ENCODE measurements at regions not wholly inside any gene's neighbourhood (a gene's known extent, or its start where the extent isn't known, plus 50 kb on each side); places are given as distances from the start of the nearest gene placed in this dataset.
"Not testable (repeated sequence)": the region's sequence is repeated elsewhere in the genome, so short reads cannot be mapped to it uniquely, and the experiment has no call there.

DNA sequence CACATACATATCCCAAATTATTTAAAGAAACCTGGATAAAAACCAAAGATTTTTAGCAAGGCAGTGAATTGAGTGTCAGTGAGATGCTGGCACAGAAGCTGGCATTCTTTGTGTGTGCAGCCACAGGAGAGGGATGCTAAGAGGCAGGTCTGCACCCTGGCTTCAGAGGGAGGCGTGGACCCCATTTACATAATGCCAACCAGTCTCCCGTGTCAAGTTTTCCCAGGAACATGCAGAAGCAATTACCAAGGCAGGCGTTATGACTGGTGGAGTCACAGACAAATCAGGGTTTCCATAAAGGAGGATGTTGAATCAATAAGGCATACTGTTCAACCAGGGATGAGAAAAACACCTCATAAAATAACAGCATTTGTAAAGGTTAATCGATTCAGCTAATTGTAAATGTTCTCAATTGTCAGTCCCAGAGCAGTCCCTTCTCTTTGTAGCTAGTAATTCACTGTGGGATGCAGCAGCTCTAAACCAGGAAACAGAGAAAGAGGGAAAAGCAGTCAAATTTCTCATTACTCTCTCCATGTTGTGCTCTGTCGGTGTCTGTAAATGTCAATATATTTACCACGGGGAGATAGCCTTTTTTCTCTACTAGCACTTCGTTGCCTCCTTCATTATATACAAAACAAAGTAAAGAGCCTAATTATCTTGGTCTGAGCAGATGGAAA lies 452.4 kb upstream of the GRAMD2B start:
- Histone ChIP-seq H3K36me3 (ENCODE audit: control insufficient read depth, low read depth, low read length) (no peaks in the 10 kb centered on the region), H3K4me3 (ENCODE audit: low read length) (no peak overlapping the region), H3K9ac (ENCODE audit: low read length) (no peak overlapping the region), H3K27ac (ENCODE audit: low read length) (no peak overlapping the region), H3K4me1 (ENCODE audit: control insufficient read depth, low read depth, low read length) (peaks cover 5% of the 10 kb centered on the region), H3K27me3 (ENCODE audit: control insufficient read depth, insufficient read depth, low read length) (no peaks in the 10 kb centered on the region), H3K9me3 (ENCODE audit: control insufficient read depth, low read depth, low read length) (no peaks in the 10 kb centered on the region)

DNA sequence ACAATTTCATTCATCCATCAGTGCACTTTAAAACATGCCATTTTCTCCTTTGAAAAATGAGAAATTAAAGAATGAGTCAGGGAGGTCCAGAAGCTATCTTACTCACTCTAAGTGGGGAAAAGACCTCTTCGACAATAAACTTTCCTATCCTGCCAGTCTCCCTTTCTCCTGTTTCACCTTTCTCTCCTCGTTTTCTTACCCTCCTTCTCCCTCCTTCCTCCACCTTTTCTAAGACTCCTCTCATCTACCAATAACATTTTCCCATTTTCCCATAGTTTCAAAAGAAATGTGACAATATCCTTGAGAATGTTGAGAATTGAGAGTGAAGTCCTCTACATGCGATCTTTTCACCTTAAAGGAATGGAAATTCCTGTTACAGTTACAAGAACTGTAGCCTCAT lies 450.5 kb upstream of the GRAMD2B start:
- peaks cover 5% of the 10 kb centered on the region for H3K4me1 ChIP-seq (ENCODE audit: control insufficient read depth, low read depth, low read length)
- no peaks in the 10 kb centered on the region for H3K27me3 ChIP-seq (ENCODE audit: control insufficient read depth, insufficient read depth, low read length)
- no peaks in the 10 kb centered on the region for H3K9me3 ChIP-seq (ENCODE audit: control insufficient read depth, low read depth, low read length)
- H3K36me3 ChIP-seq (ENCODE audit: control insufficient read depth, low read depth, low read length) = no peaks in the 10 kb centered on the region
- no peak overlapping the region for H3K4me3 ChIP-seq (ENCODE audit: low read length)
- no peak overlapping the region for H3K9ac ChIP-seq (ENCODE audit: low read length)
- no peak overlapping the region for H3K27ac ChIP-seq (ENCODE audit: low read length)

DNA sequence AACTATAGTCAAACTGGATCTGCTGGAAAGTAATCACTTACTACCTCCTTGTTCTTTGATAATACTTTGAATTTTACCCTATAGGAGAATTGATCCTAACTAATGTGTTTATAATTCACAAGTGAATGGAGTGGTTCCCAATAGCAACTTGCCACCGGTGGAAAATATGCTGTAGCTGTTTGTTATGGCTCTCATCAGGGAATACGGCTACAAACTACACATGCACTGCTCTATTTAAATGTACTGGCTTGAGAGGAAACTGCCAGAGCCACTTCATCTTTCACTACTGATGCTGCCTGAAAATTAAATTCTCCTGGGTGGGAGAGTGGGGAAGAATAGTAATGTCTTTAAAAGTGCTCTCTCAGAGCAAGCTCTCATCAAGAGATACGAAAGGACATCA lies 448.5 kb upstream of the GRAMD2B start:
- Histone ChIP-seq H3K9me3 (ENCODE audit: control insufficient read depth, low read depth, low read length) (no peaks in the 10 kb centered on the region), H3K27ac (ENCODE audit: low read length) (no peak overlapping the region), H3K36me3 (ENCODE audit: control insufficient read depth, low read depth, low read length) (no peaks in the 10 kb centered on the region), H3K4me3 (ENCODE audit: low read length) (no peak overlapping the region), H3K9ac (ENCODE audit: low read length) (no peak overlapping the region), H3K27me3 (ENCODE audit: control insufficient read depth, insufficient read depth, low read length) (no peaks in the 10 kb centered on the region), H3K4me1 (ENCODE audit: control insufficient read depth, low read depth, low read length) (peaks cover 5% of the 10 kb centered on the region)

DNA sequence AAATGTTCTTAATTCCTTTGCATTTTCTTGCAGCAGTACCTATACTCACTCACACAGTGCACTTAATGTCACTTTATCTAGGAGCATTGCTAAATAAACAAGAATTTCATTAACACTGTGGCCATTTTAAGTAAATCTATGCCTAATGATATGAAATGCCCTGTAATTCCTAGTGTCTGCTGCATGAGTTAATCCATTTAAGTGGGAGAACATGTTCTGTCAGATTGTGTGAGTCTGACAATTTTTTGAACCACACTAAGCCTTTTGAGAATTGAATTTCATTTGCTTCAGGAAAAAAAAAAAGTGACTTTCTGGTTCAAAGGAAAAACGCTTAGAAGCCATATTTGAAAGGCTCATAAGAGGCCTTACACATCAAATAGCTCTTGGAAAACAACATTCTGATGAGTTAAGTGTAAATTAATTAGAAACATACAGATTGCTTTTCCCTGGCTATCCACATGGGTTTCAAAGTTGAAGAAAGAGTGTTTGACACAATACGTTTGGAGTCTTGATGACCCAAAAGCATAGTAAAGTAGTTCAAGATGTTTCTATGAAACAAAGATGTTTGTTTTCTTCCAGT lies 446.7 kb upstream of the GRAMD2B start:
- H3K4me1 ChIP-seq (ENCODE audit: control insufficient read depth, low read depth, low read length) = peaks cover 5% of the 10 kb centered on the region
- H3K9me3 ChIP-seq (ENCODE audit: control insufficient read depth, low read depth, low read length) = no peaks in the 10 kb centered on the region
- H3K4me3 ChIP-seq (ENCODE audit: low read length) = no peak overlapping the region
- no peak overlapping the region for H3K9ac ChIP-seq (ENCODE audit: low read length)
- H3K36me3 ChIP-seq (ENCODE audit: control insufficient read depth, low read depth, low read length) = no peaks in the 10 kb centered on the region
- no peaks in the 10 kb centered on the region for H3K27me3 ChIP-seq (ENCODE audit: control insufficient read depth, insufficient read depth, low read length)
- no peak overlapping the region for H3K27ac ChIP-seq (ENCODE audit: low read length)

DNA sequence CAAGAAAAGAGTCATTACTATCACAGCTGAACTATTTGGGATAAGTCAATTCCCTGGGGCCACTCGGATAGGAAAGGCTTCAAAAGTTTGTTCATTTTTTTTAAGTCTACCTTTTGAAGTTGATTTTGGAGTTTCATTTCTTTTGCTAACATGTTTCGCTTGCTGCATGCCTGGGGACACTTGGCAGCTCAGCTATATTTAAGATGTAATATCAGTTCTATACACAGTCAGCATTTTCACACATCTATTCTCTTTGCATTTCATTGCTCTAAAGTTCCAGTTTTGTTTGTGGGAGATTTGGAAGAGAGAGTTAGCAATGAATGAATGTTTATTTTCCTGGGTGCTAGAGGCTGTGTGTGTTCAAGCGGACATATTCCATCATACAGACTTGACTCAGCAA lies 445.2 kb upstream of the GRAMD2B start:
- Histone ChIP-seq H3K4me3 (ENCODE audit: low read length) (no peak overlapping the region), H3K27ac (ENCODE audit: low read length) (no peak overlapping the region), H3K27me3 (ENCODE audit: control insufficient read depth, insufficient read depth, low read length) (no peaks in the 10 kb centered on the region), H3K36me3 (ENCODE audit: control insufficient read depth, low read depth, low read length) (no peaks in the 10 kb centered on the region), H3K9ac (ENCODE audit: low read length) (no peak overlapping the region), H3K4me1 (ENCODE audit: control insufficient read depth, low read depth, low read length) (no peaks in the 10 kb centered on the region), H3K9me3 (ENCODE audit: control insufficient read depth, low read depth, low read length) (no peaks in the 10 kb centered on the region)

DNA sequence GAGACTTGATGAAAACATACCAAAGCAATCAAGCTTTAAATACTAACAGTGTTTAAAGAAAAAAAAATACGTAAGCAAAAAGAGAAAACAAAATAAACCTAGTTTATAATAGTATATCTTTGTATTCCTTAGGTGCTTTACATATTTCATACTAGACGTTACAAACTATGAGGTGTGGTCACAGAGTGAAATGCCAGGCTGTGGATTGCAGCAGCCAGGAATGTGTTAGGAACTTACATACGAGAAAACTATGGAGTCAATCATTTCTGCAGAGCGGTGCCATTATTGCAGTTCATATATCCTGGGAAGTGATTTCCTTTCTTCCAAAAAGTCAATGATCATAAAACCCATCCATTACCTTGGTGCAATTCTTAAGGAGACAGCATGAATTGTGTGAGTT lies 443.6 kb upstream of the GRAMD2B start:
- H3K4me1 ChIP-seq (ENCODE audit: control insufficient read depth, low read depth, low read length) = no peaks in the 10 kb centered on the region
- H3K9me3 ChIP-seq (ENCODE audit: control insufficient read depth, low read depth, low read length) = no peaks in the 10 kb centered on the region
- no peak overlapping the region for H3K4me3 ChIP-seq (ENCODE audit: low read length)
- no peak overlapping the region for H3K27ac ChIP-seq (ENCODE audit: low read length)
- no peaks in the 10 kb centered on the region for H3K27me3 ChIP-seq (ENCODE audit: control insufficient read depth, insufficient read depth, low read length)
- H3K36me3 ChIP-seq (ENCODE audit: control insufficient read depth, low read depth, low read length) = no peaks in the 10 kb centered on the region
- no peak overlapping the region for H3K9ac ChIP-seq (ENCODE audit: low read length)

DNA sequence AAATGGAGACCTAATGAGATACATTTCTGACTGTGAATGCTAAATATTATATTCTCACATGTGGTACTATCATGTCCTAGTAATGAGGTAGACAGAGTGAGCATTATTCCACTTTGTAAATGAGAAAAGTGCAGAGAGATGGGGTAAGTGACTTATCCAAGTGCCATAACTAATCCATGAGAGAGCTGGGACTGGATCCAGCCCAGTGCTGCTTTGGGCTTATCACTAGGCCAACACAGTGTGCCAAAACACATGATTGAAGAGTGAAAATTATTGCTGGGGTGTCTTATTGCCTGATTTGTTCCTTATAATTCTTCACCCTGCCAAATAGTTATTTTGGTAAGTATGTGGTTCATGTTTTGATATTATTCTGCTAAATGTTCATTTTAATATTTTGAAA lies 442.2 kb upstream of the GRAMD2B start:
- no peaks in the 10 kb centered on the region for H3K36me3 ChIP-seq (ENCODE audit: control insufficient read depth, low read depth, low read length)
- H3K27ac ChIP-seq (ENCODE audit: low read length) = no peak overlapping the region
- H3K4me1 ChIP-seq (ENCODE audit: control insufficient read depth, low read depth, low read length) = no peaks in the 10 kb centered on the region

DNA sequence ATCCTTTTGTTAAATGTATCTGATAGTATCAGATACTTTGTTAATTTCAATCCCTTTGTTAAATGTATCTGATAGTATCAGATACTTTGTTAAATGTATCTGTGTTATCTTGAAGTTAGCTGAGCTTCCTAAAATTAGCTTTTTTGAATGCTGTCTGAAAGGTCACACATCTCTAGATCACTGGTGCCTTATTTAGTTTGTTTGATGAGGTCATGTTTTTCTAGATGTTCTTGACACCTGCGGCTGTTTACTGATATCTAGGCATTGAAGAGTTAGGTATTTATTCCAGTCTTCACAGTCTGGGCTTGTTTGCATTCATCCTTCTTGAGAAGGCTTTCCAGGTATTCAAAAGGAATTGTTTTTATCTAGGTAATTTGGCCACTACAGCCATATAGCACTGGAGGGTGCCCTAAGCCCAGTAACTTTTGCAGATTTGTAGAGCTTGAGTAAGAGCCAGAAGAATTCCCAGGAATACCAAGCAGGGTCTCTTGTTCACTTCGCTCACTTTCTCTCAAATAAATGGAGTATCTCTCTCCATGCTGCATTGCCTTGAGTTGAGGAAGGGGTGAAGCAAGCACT lies 435.4 kb upstream of the GRAMD2B start:
- Histone ChIP-seq H3K4me3 (ENCODE audit: low read length) (no peak overlapping the region), H3K9ac (ENCODE audit: low read length) (no peak overlapping the region), H3K27me3 (ENCODE audit: control insufficient read depth, insufficient read depth, low read length) (no peaks in the 10 kb centered on the region), H3K9me3 (ENCODE audit: control insufficient read depth, low read depth, low read length) (no peaks in the 10 kb centered on the region), H3K4me1 (ENCODE audit: control insufficient read depth, low read depth, low read length) (no peaks in the 10 kb centered on the region), H3K27ac (ENCODE audit: low read length) (no peak overlapping the region), H3K36me3 (ENCODE audit: control insufficient read depth, low read depth, low read length) (no peaks in the 10 kb centered on the region)

More for the DNA sequence above, 442.2 kb upstream of the GRAMD2B start:
- Histone ChIP-seq H3K27me3 (ENCODE audit: control insufficient read depth, insufficient read depth, low read length) (no peaks in the 10 kb centered on the region), H3K9me3 (ENCODE audit: control insufficient read depth, low read depth, low read length) (no peaks in the 10 kb centered on the region), H3K4me3 (ENCODE audit: low read length) (no peak overlapping the region), H3K9ac (ENCODE audit: low read length) (no peak overlapping the region)

DNA sequence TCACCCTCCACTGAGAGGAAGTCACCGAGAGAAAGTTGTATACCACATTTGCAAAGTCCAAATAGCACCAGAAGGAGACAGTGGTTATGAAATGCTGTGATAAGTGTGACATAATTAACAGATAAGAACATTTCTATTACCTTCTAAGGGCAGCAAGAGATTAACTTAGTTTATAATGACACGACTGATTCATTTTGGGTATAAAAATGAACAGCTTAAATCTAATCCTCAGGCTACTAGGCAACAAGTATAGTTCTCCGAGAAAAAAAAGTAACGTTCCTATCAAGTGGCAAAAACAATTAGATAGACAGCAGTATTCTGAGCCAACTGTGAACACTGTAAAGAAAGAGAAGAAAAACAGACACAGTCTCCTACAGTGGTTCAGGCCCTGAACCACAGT lies 431.2 kb upstream of the GRAMD2B start:
- no peaks in the 10 kb centered on the region for H3K9me3 ChIP-seq (ENCODE audit: control insufficient read depth, low read depth, low read length)
- H3K36me3 ChIP-seq (ENCODE audit: control insufficient read depth, low read depth, low read length) = no peaks in the 10 kb centered on the region
- H3K4me3 ChIP-seq (ENCODE audit: low read length) = no peak overlapping the region
- H3K27ac ChIP-seq (ENCODE audit: low read length) = no peak overlapping the region
- H3K4me1 ChIP-seq (ENCODE audit: control insufficient read depth, low read depth, low read length) = no peaks in the 10 kb centered on the region
- H3K27me3 ChIP-seq (ENCODE audit: control insufficient read depth, insufficient read depth, low read length) = no peaks in the 10 kb centered on the region
- no peak overlapping the region for H3K9ac ChIP-seq (ENCODE audit: low read length)

DNA sequence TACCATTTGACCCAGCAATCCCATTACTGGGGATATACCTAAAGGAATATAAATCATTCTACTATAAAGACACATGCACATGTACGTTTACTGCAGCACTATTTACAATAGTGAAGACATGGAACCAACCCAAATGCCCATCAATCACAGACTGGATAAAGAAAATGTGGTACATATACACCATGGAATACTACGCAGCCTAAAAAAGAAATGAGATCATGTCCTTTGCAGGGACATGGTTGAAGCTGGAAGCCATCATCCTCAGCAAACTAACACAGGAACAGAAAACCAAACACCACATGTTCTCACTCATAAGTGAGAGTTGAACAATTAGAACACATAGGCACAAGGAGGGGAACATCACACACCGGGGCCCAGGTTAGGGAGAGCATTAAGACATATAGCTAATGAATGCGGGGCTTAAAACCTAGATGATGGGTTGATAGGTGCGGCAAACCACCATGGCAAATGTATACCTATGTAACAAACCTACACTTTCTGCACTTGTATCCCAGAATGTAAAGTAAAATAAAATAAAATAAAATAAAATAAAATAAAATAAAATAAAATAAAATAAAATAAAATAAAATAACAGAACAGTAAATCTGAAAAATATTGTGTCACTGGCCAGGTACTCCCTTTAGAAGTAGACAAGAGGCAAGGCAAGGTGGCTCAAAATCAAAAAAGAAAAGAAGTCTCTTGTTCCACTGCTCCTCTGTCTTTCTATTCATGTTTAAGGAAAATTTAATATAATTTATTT lies 423.8 kb upstream of the GRAMD2B start:
- H3K9me3 ChIP-seq (ENCODE audit: control insufficient read depth, low read depth, low read length); H3K9ac ChIP-seq (ENCODE audit: low read length); H3K4me1 ChIP-seq (ENCODE audit: control insufficient read depth, low read depth, low read length); H3K36me3 ChIP-seq (ENCODE audit: control insufficient read depth, low read depth, low read length); H3K4me3 ChIP-seq (ENCODE audit: low read length); H3K27ac ChIP-seq (ENCODE audit: low read length); H3K27me3 ChIP-seq (ENCODE audit: control insufficient read depth, insufficient read depth, low read length): not testable (repeated sequence)

DNA sequence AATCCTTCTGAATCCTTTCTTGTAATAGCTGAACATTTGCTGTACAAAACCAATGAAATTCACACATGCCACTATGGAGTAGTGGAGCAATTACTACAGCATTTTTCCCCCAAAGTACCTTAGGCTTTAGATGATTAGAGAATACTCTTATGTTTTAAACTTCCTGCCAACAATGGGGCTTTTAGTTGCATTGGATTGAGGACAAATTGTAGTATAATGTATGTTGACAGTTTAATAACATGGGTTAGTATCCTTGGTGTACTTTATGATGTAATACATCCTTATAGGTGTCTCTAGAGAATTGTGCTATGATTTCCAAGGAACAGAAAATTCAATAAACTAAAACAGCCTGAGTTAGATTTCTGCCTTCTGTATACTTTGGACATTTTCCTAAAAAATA lies 422.7 kb upstream of the GRAMD2B start:
- Histone ChIP-seq H3K9ac (ENCODE audit: low read length) (no peak overlapping the region), H3K36me3 (ENCODE audit: control insufficient read depth, low read depth, low read length) (no peaks in the 10 kb centered on the region), H3K27ac (ENCODE audit: low read length) (no peak overlapping the region), H3K4me3 (ENCODE audit: low read length) (no peak overlapping the region), H3K9me3 (ENCODE audit: control insufficient read depth, low read depth, low read length) (no peaks in the 10 kb centered on the region), H3K27me3 (ENCODE audit: control insufficient read depth, insufficient read depth, low read length) (no peaks in the 10 kb centered on the region), H3K4me1 (ENCODE audit: control insufficient read depth, low read depth, low read length) (peaks cover 6% of the 10 kb centered on the region)

Measured in iPS-18a (cell line).